Activated T-cell treated with anti-CD3 and anti-CD28 coated beads, Interleukin-2, amount 50 U/mL, for 72 hours (primary cell): ENCODE measurements at regions not wholly inside any gene's neighbourhood (a gene's known extent, or its start where the extent isn't known, plus 50 kb on each side); places are given as distances from the start of the nearest gene placed in this dataset.
"Not testable (repeated sequence)": the region's sequence is repeated elsewhere in the genome, so short reads cannot be mapped to it uniquely, and the experiment has no call there.

Experiments
- ATAC-seq, 2 donors: fragments of 150-1000 bp; cut with Tn5 transposase; replicated peaks in 1 of 2; 2 replicates each; pipeline ENCODE4 v1.10.0; 2021; ENCODE audit warnings: moderate library complexity in 2 of 2, mild to moderate bottlenecking in 1 of 2
- DNase-seq, 2 donors: peaks; one replicate each; pipeline ENCODE4 v3.0.0; 2021 to 2022; ENCODE audit warnings: mixed read lengths in 1 of 2
- H3K27ac Mint-ChIP-seq: one replicate; pipeline ENCODE4 v1.8.0; 2022; ENCODE audit warnings: mild to moderate bottlenecking, moderate library complexity, mixed read lengths
- H3K27me3 Mint-ChIP-seq: one replicate; pipeline ENCODE4 v1.8.0; 2022; ENCODE audit warnings: low read depth, mixed read lengths
- H3K36me3 Mint-ChIP-seq, 2 donors: one replicate each; pipeline ENCODE4 v1.8.0; 2022; ENCODE audit warnings: mixed read lengths in 2 of 2, mild to moderate bottlenecking in 1 of 2; ENCODE audit not compliant: insufficient read depth in 2 of 2
- H3K4me1 Mint-ChIP-seq: one replicate; pipeline ENCODE4 v1.8.0; 2022; ENCODE audit warnings: low read depth, mixed read lengths
- H3K4me3 Mint-ChIP-seq, 2 donors: one replicate each; pipeline ENCODE4 v1.8.0; 2022; ENCODE audit warnings: mild to moderate bottlenecking in 2 of 2, mixed read lengths in 2 of 2, moderate library complexity in 2 of 2
- H3K9me3 Mint-ChIP-seq, 2 donors: one replicate each; pipeline ENCODE4 v1.8.0; 2022; ENCODE audit warnings: mixed read lengths in 2 of 2

DNA sequence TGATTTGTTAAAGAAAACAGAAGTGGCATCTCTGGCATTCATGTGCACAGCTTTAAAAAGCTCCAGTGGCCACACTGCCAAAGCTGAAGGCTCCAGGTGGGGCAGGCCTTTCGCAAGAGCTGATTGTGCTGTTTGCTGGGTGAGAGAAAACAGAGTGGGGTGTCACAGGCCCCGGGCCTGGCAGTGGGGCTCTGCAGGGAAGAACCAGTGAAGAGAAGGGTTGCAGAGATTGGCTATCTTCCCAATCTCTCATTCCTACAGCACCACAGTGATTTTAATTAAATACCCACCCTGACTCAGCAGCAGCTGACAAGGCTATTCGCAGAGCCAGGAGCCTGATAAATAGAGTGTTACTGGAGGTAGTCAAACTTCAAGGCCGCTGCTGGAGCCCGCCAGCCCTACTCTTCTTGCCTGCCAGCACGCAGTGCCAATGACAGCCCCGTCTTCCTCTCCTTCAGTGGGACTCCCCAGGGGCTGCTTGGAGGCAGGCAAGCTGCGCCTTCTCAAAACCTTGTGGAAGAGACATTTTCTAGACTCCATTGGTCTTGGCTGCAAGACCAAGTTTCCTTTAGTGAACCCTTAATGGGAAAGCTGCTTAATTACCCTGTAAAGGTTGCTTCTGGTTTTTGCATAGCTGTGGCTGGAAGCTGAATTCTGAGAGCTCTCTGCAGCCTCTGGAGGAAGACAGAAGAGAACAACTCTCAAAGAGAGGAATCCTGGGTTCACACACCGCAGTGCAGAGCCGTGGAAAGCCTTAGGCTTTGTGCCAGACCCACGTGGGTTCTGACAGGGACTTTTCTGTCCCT lies 225.8 kb upstream of the SLCO3A1 start:
- H3K27me3 Mint-ChIP-seq = no peaks in the 10 kb centered on the region

DNA sequence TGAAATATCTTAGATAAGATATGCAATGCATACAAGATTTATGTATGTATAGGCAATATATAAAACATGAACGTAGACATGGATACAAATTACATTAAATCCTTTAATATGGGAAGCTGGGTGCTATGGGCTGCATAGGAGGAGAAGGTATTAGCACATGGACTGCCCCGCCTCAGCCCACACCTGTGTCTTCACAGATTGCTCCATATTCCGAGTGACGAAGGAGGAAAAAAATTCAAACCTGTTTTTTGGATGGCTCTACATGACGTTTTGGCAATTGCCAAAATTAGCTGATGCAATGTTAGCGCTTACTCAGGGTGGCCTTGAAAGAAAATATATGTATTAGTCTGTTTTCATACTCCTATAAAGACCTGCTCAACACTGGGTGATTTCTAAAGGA lies 223.4 kb upstream of the SLCO3A1 start:
- Mint-ChIP-seq H3K27ac (no peak overlapping the region), H3K27me3 (no peaks in the 10 kb centered on the region), H3K4me3 (no peak overlapping the region), H3K4me1 (no peaks in the 10 kb centered on the region), H3K9me3 (no peaks in the 10 kb centered on the region), H3K36me3 (no peaks in the 10 kb centered on the region)
- no peak for ATAC-seq
- DNase-seq = no peak

More for the DNA sequence above, 225.8 kb upstream of the SLCO3A1 start:
- DNase-seq = no peak
- Mint-ChIP-seq H3K27ac (no peak overlapping the region), H3K36me3 (no peaks in the 10 kb centered on the region), H3K4me1 (no peaks in the 10 kb centered on the region), H3K4me3 (no peak overlapping the region), H3K9me3 (no peaks in the 10 kb centered on the region)
- ATAC-seq = no peak

DNA sequence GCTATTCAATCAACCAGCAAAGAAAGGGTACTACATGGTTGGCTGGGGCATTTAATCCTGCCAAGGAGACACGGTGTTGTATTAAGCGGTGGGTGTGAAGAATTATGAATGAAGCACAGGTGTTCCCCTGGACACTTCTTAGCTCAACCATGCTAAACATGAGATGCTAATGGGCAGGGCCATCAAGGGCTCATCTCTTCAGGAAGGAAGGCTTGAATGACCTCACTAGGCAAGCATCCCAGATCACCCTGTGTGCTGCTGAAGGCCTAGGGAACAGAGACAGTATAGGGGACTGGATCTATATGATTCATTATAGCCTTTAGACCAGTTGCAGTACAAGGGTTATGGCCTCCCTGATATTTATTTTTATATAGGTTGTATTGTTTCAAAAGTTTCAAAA lies 221.3 kb upstream of the SLCO3A1 start:
- Mint-ChIP-seq H3K9me3 (no peaks in the 10 kb centered on the region), H3K27me3 (no peaks in the 10 kb centered on the region), H3K4me3 (no peak overlapping the region), H3K36me3 (no peaks in the 10 kb centered on the region), H3K4me1 (no peaks in the 10 kb centered on the region), H3K27ac (no peak overlapping the region)
- no peak for DNase-seq
- no peak for ATAC-seq

DNA sequence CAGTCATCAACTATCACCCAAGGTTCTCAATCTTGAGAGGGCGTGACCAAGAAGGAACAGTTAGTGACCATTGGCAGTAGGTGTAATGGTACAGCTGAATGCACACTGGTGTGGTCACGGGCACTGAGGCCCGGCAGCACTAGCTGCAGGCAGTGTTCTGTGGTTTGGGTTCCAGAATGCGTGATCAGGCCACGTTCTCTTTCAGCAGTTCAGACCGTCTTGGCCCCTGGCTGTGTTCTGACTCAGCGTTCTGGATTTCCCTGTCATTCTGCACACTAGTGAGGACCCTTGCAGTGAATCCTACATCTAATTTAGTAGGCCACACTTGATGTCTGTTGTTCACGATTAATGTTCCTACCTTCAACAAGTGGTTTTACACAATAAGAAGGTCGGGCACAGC lies 220.5 kb upstream of the SLCO3A1 start:
- Mint-ChIP-seq H3K9me3 (peaks cover 2% of the 10 kb centered on the region in 2 donors), H3K36me3 (peaks cover 2% of the 10 kb centered on the region in 2 donors), H3K27ac (no peak overlapping the region), H3K4me3 (no peak overlapping the region), H3K4me1 (no peaks in the 10 kb centered on the region), H3K27me3 (no peaks in the 10 kb centered on the region)
- DNase-seq = no peak
- ATAC-seq = no peak

- Mint-ChIP-seq H3K4me3 (no peak overlapping the region), H3K9me3 (peaks cover 2 to 3% of the 10 kb centered on the region in 2 donors), H3K27ac (no peak overlapping the region), H3K36me3 (peaks cover 2 to 3% of the 10 kb centered on the region in 2 donors), H3K27me3 (no peaks in the 10 kb centered on the region), H3K4me1 (no peaks in the 10 kb centered on the region)
- DNase-seq (no peak), ATAC-seq (no peak)
Observed at GRCh38 chr15:91634179-91634578, 219.3 kb upstream of the SLCO3A1 start.

DNA sequence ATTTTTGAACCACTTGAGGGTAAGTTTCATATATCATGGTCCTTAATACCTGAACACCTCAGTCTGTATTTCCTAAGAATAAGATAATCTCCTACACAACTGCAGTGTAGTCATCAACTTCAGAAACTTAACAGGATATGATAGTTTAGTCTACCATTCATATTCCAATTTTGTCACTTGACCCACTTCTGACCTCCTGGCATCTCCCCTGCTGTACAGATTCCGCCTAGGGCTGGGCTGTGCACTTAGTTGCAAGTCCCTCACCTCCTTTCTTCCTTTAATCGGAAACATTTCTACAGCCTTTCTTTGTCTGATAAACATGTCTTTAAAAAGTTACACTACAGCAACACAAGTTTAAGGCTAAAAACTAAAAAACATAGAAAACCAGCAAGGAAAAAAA lies 218.4 kb upstream of the SLCO3A1 start:
- Mint-ChIP-seq H3K4me3 (no peak overlapping the region), H3K36me3 (peaks cover 2 to 3% of the 10 kb centered on the region in 2 donors), H3K9me3 (peaks cover 2 to 5% of the 10 kb centered on the region in 2 donors), H3K27ac (no peak overlapping the region), H3K27me3 (no peaks in the 10 kb centered on the region), H3K4me1 (no peaks in the 10 kb centered on the region)
- DNase-seq = no peak
- no peak for ATAC-seq

- Mint-ChIP-seq H3K27me3 (no peaks in the 10 kb centered on the region), H3K4me3 (no peak overlapping the region), H3K27ac (no peak overlapping the region), H3K9me3 (peaks cover 2 to 7% of the 10 kb centered on the region in 2 donors), H3K36me3 (peaks cover 2 to 3% of the 10 kb centered on the region in 2 donors), H3K4me1 (no peaks in the 10 kb centered on the region)
- no peak for ATAC-seq
- DNase-seq = no peak
Observed at GRCh38 chr15:91635641-91636040, 217.9 kb upstream of the SLCO3A1 start.

DNA sequence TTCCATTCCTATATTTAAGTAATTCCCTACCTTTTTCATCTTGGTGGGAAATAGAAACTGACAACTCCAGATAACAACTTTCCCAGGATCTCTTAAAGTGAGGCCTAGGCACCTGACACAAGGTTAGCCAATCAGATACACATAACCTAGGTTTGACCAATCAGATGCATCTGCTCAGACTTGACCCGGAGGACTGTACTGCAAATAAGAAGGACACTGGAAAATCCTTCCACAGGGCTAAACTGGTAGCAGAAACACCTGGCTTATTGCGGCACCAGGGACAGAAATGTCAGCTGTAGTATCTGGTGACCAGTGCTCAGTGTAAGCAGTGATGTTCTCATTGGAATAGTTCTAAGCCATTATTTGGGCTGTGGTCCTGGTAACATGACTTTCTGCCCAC lies 204.5 kb upstream of the SLCO3A1 start:
- no peaks in the 10 kb centered on the region for H3K36me3 Mint-ChIP-seq
- H3K4me3 Mint-ChIP-seq = no peak overlapping the region
- ATAC-seq (no peak), DNase-seq (no peak)
- no peaks in the 10 kb centered on the region for H3K27me3 Mint-ChIP-seq
- no peaks in the 10 kb centered on the region for H3K4me1 Mint-ChIP-seq
- no peaks in the 10 kb centered on the region for H3K9me3 Mint-ChIP-seq
- H3K27ac Mint-ChIP-seq = no peak overlapping the region

DNA sequence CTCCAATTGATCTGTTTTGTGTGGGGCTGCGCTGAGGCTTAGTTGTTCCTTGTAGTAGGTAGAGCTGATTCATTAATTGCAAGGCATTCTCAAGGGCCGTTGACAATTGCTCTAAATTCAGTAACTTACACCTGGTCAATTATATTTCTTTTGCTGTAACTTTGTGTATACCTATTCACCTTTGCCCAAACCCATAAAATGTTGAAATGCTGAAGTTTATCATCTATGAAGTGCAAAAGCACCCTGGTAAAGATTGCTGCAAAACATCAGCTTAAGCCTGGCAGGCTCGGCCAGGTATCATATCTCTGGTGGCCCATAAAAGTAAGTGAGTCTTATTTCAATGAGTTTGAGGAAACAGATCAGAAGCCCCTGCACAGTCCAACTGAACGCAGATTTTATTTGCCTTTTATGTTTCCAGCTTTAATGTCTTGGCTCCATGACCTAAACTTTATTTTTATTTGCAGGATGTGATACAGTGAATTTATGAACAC lies 203.6 kb upstream of the SLCO3A1 start:
- DNase-seq = no peak
- Mint-ChIP-seq H3K9me3 (no peaks in the 10 kb centered on the region), H3K4me1 (no peaks in the 10 kb centered on the region), H3K36me3 (no peaks in the 10 kb centered on the region), H3K27ac (no peak overlapping the region), H3K4me3 (no peak overlapping the region), H3K27me3 (no peaks in the 10 kb centered on the region)
- ATAC-seq = no peak

DNA sequence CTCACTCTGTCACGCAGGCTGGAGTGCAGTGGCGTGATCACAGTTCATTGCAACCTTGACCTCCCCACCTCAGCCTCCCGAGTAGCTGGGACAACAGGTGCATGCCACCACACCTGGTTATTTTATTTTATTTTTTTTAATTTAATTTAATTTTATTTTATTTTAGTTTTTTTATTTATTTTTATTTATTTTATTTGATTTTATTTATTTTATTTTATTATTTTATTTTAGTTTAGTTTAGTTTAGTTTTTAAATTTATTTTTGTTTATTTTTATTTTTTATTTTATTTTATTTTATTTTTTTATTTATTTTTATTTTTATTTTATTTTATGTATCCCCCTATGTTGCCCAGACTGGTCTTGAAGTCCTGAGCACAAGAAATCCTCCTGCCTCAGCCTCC lies 202.3 kb upstream of the SLCO3A1 start:
- Mint-ChIP-seq H3K4me1 (peaks cover 8% of the 10 kb centered on the region), H3K36me3 (no peaks in the 10 kb centered on the region), H3K27ac (no peak overlapping the region), H3K4me3 (no peak overlapping the region), H3K27me3 (peaks cover 12% of the 10 kb centered on the region), H3K9me3 (peaks cover 2% of the 10 kb centered on the region in 2 donors)
- no peak for DNase-seq
- ATAC-seq = no peak

- H3K4me3 Mint-ChIP-seq = no peak overlapping the region
- H3K36me3 Mint-ChIP-seq = no peaks in the 10 kb centered on the region
- ATAC-seq (no peak), DNase-seq (no peak)
- peaks cover 26% of the 10 kb centered on the region for H3K27me3 Mint-ChIP-seq
- H3K9me3 Mint-ChIP-seq = peaks cover 2% of the 10 kb centered on the region in 2 donors
- peaks cover 8% of the 10 kb centered on the region for H3K4me1 Mint-ChIP-seq
- no peak overlapping the region for H3K27ac Mint-ChIP-seq
Observed at GRCh38 chr15:91652610-91653207, 200.8 kb upstream of the SLCO3A1 start.

DNA sequence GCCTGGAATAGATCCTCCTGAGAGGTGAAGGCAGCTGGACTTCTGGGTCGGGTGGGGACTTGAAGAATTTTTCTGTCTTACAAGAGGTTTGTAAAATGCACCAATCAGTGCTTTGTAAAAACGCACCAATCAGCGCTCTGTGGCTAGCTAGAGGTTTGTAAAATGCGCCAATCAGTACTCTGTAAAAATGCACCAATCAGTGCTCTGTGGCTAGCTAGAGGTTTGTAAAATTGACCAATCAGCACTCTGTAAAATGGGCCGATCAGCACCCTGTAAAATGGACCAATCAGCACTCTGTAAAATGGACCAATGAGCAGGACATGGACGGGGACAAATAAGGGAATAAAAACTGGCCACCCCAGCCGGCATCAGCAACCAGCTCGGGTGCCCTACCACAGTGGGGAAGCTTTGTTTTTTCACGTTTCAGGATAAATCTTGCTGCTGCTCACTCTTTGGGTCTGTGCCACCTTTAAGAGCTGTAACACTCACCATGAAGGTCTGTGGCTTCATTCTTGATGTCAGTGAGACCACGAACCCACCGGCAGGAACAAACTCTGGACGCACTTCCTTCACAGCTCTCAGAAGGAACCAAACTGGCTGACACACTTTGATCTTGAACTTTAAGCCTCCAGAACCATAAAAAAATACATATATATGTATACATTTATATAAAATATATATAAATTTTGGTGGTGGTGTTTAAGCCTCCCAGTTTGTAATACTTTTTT lies 197.8 kb upstream of the SLCO3A1 start:
- H3K36me3 Mint-ChIP-seq, H3K27ac Mint-ChIP-seq, H3K4me3 Mint-ChIP-seq, DNase-seq, H3K9me3 Mint-ChIP-seq: not testable (repeated sequence)
- Mint-ChIP-seq H3K27me3 (peaks cover 46% of the 10 kb centered on the region), H3K4me1 (peaks cover 14% of the 10 kb centered on the region)
- peak in 1 of 2 donors; percentile 15 for ATAC-seq

DNA sequence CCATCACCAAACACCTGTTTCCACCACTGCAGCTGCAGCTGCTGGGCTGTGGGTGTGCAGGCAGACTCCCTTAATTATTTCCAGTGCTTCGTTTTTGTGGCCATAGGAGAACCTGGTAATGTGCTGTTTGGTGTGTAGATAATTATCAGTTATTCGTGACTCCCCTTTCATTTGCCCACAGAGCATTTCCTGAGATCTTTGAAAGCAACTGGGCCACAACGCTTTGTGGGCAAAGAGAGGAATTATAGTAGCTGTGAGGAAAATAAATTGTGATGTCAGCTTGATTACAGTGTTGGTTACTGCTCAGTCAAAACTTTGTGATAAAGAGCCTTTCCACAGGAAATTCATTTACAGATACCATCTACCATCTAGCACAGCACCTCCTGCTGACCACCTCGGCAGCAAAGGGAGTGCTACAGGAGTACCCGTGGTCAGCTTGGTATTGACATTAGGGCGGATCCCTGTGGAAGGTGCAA lies 193.3 kb upstream of the SLCO3A1 start:
- Mint-ChIP-seq H3K4me1 (peaks cover 13% of the 10 kb centered on the region), H3K9me3 (peaks cover 1 to 2% of the 10 kb centered on the region in 2 donors), H3K27ac (no peak overlapping the region), H3K36me3 (no peaks in the 10 kb centered on the region), H3K4me3 (no peak overlapping the region), H3K27me3 (peaks cover 43% of the 10 kb centered on the region)
- DNase-seq (no peak), ATAC-seq (no peak)
